Tongue (tissue), 1 donor: ENCODE measurements at regions not wholly inside any gene's neighbourhood (a gene's known extent, or its start where the extent isn't known, plus 50 kb on each side); places are given as distances from the start of the nearest gene placed in this dataset.

ENCODE experiments used
- DNase-seq: peaks from one replicate; pipeline ENCODE4 v3.0.0-alpha.2; 2015

GRCh38 chr5:89929173-89929572, 480.4 kb downstream of the CETN3 start:
- no peak for DNase-seq

GRCh38 chr5:89922161-89922560, 487.4 kb downstream of the CETN3 start:
- no peak for DNase-seq

GRCh38 chr5:89917112-89917511, 492.4 kb downstream of the CETN3 start:
- DNase-seq = no peak

- DNase-seq = no peak
Measured at GRCh38 chr5:89916131-89916530, 493.4 kb downstream of the CETN3 start.

GRCh38 chr5:89908876-89909275, 500.7 kb downstream of the CETN3 start:
- DNase-seq = peak; percentile 16

- DNase-seq = no peak
Measured at GRCh38 chr5:89904442-89904841, 505.1 kb downstream of the CETN3 start.

GRCh38 chr5:89901983-89902382, 507.6 kb downstream of the CETN3 start:
- DNase-seq = peak; percentile 87

- peak; percentile 10 for DNase-seq
Measured at GRCh38 chr5:89901346-89901745, 508.2 kb downstream of the CETN3 start.

- DNase-seq = no peak
Measured at GRCh38 chr5:89900346-89900745, 509.2 kb downstream of the CETN3 start.

- DNase-seq = no peak
Measured at GRCh38 chr5:89899559-89899958, 510.0 kb downstream of the CETN3 start.

GRCh38 chr5:89893546-89893945, 516.0 kb downstream of the CETN3 start:
- DNase-seq = no peak

GRCh38 chr5:89885670-89886069, 523.9 kb downstream of the CETN3 start:
- no peak for DNase-seq

- no peak for DNase-seq
Measured at GRCh38 chr5:89883967-89884366, 525.6 kb downstream of the CETN3 start.

GRCh38 chr5:89878140-89879132, 531.1 kb downstream of the CETN3 start:
- no peak for DNase-seq

GRCh38 chr5:89871906-89872305, 537.6 kb downstream of the CETN3 start:
- no peak for DNase-seq

GRCh38 chr5:89869346-89869745, 540.2 kb downstream of the CETN3 start:
- DNase-seq = no peak

- DNase-seq = no peak
Measured at GRCh38 chr5:89866410-89866809, 543.1 kb downstream of the CETN3 start.

- DNase-seq = no peak
Measured at GRCh38 chr5:89864941-89865340, 544.6 kb downstream of the CETN3 start.

GRCh38 chr5:89857790-89858189, 551.8 kb downstream of the CETN3 start:
- no peak for DNase-seq

GRCh38 chr5:89855417-89855816, 554.1 kb downstream of the CETN3 start:
- no peak for DNase-seq

GRCh38 chr5:89851911-89852310, 557.6 kb downstream of the CETN3 start:
- DNase-seq = no peak

- no peak for DNase-seq
Measured at GRCh38 chr5:89850513-89850865, 559.1 kb downstream of the CETN3 start.

GRCh38 chr5:89849830-89850512, 559.6 kb downstream of the CETN3 start:
- peak; percentile 16 for DNase-seq

GRCh38 chr5:89847743-89848142, 561.8 kb downstream of the CETN3 start:
- DNase-seq = no peak
